Stimulated activated CD4-positive, alpha-beta T cell treated with anti-CD3 and anti-CD28 coated beads, Interleukin-12 subunit alpha, Interleukin-12 subunit beta, amount 100 ng/mL, for 48 hours (primary cell): ENCODE measurements at regions not wholly inside any gene's neighbourhood (a gene's known extent, or its start where the extent isn't known, plus 50 kb on each side); places are given as distances from the start of the nearest gene placed in this dataset.

Source experiments
- DNase-seq, 3 donors: peaks; one replicate each; pipeline ENCODE4 v3.0.0-alpha.2; 2020; ENCODE audit warnings: low read depth in 2 of 3, low spot score in 1 of 3

DNA sequence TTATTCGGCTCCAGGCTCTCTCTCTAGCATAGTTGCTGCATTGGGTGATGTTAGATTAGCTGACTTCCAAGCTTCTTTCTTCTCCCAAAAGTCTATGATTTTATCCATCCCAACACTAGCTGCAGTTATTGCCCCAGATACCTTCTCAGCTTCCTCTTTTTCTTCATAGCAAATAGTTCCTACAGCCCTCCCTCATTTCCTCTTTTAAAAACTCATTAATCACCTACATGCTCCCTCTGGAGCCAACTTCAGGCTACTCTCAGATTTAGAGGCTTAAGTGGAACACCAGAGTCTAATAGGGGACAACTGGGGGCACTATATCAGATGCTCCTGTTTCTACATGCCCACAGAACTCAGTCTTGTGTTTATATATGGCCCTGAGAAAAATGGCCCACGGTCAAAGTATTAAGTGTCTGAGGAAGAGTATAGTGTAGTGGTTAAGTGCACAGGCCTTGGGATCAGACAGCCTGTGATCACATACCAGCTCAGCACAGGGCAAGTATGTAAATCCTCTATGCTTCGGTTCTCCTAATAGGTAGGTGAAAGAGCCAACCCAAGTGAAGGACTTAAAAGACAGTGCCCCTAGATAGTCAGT is 241.9 kb upstream of the SLC14A2 start:
- DNase-seq: no peak

DNA sequence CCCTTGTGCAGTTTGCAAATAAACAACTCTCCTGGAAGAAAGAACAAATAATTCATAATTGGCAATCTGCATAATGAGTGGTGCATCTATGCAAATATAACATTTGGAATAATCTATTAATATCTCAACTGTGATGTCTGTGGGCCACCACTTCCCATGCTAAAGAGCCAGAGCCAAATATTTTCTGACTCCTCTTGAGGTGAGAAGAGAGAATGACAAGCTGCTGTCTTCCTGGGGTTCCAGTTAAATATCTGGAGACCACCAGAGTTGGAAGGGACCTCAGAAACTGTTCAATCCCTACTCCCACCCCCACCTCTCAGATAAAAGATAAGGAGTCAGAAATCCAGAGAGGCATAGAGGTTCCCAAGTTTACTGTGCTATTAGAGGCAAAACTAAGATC is 241.0 kb upstream of the SLC14A2 start:
- DNase-seq: no peak

DNA sequence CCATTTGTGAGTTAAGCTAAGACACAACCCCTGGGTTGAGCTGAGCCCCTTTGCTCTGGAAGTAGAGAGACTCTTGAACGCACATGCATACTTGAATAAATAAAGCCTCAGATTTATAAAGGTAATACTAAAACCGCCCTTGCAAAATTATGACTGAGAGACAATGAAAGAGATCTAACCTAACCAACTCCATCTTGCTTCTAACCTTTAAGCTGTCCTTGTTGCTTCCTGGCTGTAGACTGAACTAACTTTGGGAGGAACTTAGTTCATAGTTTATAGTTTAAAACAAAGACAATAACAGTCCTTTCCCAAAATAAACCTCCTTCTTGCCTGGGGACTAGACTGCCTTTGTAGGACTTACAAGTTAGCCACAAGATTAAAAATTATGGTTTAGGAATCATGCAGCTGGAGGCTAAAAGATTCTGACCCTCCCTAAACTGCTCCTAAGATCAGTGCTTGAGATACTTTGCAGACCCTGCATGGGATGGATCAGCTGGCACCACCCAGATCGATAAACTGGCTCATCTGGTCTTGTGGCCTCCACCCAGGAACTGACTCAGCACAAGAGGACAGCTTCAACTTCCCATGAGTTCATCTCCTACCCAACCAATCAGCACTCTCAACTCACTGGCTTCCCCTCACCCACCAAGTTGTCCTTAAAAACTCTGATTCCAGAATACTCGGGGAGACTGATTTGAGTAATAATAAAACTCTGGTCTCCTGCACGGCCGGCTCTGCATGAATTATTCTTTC is 240.2 kb upstream of the SLC14A2 start:
- DNase-seq: no peak

DNA sequence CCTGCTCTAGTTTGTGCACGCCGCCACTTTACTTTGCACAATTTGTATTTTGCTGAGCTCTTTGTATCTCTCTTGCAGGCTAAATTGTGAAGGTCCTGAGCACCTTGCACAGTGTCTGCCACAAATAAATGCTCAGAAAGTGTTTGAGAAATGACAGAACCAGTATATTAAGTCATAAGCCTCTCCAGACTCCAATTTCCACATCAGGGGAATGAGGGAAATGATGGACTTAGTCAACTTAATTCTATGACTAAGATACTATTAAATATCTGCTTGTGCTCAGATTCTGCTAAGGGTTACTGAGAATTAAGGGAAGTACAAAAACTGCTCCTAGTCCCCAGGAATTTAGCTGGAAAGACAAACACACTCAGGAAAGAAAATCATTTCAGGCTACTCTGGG is 239.1 kb upstream of the SLC14A2 start:
- no peak for DNase-seq

DNA sequence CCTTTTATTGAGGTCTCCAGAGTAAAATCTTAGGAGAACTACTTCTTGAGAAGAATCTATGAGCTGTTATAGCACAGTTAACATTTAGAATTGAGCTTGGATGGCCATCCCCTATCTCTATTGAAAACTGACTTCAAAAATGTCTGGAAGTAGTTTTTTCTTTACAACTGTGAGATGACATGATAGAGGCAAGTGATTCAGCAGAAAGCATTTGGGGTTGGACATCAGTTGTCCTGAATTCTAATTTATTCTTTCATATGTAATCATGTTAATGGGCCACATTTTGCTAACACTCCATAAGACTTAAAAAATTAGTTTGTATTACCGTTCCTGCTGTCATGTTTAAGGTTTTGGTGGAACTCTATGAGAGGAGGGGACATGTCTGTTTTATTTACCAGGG is 237.0 kb upstream of the SLC14A2 start:
- no peak for DNase-seq

DNA sequence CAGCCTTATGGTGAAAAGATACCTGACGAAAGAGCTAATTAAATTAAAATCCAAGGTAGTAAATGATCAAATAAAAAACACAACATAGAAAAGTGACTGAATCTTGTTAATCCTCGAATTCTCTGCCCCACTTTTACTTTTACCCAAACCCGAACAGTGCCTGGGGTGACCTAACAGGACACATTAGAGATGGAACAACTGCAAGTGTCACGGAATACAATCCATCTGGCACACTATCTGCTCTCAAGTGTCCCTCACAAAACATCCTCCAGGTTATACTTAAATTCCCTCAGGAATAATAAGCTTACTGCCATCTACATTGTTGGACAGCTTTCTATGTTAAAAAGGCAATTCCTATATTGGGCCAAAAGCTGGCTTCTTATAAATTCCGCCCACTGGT is 236.3 kb upstream of the SLC14A2 start:
- no peak for DNase-seq

DNA sequence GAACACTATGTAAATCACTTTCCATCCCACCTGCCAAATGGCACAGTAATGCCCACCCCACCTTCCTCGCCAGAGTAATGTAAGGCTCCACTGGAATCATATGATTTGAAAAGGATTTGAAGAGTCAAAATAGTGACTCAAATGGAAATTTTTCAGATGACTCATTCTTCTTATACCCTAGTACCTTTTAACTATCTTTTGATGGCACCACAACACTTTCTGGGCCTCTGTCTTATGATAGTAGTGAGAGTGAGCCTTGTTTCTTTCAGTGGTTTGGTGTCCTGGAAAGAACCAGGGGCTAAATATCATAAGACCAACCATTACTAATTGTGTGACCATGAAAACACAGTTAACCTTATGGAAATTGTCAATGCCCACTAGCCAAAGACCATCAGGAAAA is 235.4 kb upstream of the SLC14A2 start:
- DNase-seq: no peak

DNA sequence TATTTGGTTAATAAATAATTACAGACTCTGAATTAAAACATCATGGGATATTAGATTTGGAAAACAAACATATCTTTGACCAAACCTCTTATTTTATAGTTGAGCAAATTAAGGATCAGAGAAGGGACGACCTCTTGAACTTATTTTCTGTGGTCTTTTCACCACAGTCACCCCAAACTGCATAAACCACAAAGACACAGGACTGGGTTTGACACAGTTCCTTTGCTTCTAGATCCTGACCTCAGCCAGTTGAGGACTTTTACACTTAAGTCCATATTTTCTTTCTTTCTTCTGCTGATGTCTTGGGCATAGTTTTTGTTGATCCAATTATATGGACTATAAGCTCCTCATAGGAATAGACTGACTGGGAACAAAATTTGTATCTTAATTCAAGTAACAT is 234.0 kb upstream of the SLC14A2 start:
- DNase-seq: no peak

DNA sequence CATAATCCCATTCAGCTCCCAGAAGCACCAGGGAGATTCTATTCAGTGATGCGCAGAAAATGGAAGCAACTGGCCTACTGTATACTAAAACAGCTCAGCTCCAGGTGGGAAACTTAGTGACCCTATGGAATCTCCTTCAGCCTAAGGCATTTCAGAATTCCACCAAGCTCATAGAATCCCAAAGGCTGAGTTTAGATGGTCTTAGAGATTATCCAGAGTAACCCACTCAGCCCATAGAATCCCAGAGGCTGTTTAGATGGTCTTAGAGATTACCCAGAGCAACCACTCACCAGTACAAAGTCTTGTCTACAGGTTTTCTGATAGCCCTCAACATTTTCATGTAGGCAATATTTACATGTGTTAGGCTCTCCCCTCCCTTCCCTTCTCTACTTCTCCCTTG is 232.0 kb upstream of the SLC14A2 start:
- DNase-seq: no peak

DNA sequence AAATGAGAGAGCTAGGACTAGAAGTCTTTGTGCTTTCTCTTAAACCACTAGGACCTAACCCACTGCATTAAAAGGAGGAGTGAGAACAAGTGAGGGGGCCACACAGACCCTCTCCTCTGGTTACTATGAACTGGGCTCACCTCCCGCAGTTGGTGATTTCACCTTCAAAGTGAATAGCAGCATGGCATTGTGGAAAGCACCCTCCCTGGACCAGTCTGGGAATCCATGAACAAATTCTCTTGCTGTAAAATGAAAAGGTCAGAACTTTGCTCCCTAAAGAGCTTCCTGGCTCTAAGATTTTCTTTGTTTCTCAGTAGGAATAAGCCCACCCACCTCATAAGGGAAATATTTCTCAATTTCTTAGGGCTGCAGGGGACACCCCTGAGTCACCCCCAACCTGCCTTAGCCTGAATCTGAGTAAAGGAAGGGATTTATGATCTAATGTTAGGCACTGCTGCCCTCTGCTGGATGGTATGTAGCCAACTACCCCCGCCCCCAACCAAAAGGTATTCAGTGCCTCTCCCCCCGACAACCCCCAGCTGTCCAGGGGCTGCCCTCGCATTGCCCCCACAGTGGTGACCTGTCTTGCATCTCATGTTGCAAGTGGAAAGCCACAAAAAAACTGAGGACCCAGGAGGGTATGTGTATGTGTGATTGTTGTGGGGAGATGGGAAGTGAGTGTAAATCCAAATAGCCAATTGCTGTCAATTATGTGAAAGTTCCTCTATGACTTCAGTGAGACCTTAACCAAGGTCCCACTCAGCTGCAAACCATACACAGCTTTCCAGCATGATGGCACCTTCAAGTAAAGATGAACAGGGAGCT is 230.9 kb upstream of the SLC14A2 start:
- DNase-seq: peak; percentile 8 to 45 (median 26)

DNA sequence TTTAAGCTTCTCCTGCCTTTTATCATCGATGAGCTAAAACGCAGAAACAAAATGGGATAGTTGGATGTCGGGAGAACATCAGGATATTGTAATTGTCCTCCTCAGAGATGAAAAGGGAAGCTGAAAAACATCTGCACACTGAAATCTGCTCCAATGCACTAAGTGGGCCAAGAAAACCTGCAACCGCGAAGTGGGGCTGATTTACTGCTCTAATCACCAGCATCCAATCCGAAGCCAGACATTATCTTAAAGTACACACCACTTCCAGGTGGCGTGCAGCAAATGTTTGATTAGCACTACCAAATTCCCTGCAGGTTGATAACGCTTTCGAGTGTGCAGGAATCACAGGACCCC is 230.3 kb upstream of the SLC14A2 start:
- DNase-seq: no peak

DNA sequence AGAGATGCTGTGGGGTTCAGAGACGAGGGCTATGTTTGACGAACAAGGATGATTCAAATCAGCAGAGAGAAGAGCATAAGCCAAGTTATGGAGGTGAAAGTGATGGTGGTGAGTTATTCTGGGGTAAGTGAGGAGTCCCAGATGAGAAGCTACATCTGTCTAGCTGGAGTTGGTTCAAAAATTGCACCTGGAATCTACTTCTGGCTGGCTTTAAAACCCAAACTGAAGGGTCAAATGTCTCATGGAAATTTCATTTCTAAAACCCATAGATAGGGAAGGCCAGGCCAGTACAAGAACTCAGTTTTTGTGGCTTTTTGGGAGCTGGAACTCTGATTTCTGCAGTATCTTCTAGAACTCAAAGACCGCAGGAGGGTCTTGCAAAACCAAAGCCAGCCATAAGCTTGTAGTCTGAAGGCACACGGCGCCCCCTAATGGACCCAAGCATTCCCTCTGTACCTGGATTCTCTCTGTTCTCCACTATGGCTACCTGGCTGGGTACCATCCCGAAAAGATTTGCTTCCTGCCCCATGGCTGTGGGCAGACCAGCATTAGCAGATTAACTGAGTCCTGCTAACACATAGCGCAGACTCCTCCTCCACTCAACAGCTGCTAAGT is 229.1 kb upstream of the SLC14A2 start:
- DNase-seq: no peak

DNA sequence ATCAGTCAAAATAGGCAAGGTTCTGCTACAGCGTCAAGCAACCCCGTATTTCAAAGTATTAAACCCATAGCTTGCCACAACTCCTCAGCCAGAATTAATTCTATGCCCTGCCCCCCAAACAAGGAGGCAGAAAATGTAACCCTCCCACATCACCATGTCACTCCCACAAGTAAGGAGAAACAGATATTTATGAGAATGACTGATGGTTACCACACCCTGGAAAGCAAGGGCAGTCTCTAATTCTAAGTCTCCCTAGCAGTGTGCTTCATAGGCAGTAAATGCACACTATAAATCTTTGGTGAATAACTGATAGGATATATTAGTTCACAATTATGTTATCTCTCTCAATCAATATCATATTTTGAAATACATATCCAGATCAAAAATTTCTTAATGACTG is 228.0 kb upstream of the SLC14A2 start:
- no peak for DNase-seq

DNA sequence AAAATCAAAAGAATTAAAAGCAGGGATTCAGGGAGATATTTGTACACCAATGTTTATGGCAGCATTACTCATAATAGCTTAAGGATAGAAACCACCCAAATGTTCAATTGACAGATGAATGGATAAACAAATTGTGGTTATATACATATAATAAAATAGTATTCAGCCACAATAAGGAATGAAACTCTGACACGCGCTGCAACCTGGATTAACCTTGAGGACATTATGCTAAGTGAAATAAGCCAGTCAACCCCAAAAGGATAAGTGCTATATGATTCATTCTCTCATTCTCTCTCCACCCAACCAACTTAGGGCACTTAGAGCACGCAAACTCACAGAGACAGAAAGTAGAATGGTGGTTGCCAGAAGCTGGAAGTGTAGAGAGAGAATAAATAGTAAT is 216.8 kb upstream of the SLC14A2 start:
- DNase-seq: no peak

DNA sequence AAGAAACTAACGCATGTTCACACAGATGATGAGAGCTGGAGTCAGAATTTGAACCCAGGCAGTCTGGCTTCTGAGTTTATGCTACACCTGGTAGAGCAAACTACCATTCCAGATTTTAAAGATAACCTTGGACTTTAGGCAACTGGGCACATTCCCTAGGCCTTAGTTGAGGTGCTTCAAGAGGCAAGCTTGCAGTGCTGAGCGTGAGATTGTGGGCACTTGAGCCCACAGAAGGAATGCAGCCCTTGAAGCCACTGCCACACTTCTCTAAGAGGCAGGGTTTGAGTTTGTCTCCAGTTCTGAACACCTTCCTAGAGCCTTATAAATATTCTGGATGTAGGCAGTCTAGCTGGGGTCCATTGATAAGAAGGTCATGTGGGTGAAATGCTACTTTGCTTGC is 216.1 kb upstream of the SLC14A2 start:
- no peak for DNase-seq

DNA sequence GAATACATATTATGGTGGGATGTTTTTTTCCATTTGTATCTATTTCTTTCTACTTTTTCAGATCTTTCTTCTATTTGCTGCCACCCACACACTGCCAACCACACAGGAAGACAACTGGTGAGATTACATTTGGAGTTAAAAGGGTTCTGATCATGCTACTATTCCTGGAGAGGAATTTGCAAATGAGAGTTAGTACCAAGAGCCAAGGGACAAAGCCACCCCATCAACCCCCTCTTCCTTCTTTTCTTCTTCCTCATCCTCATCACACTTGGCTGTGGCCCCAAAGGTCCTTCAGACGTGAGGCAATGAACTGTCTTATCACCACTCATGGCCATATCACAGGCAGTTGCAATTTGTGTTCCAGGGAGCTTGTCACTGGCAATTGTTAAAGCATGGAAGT is 215.6 kb upstream of the SLC14A2 start:
- no peak for DNase-seq

DNA sequence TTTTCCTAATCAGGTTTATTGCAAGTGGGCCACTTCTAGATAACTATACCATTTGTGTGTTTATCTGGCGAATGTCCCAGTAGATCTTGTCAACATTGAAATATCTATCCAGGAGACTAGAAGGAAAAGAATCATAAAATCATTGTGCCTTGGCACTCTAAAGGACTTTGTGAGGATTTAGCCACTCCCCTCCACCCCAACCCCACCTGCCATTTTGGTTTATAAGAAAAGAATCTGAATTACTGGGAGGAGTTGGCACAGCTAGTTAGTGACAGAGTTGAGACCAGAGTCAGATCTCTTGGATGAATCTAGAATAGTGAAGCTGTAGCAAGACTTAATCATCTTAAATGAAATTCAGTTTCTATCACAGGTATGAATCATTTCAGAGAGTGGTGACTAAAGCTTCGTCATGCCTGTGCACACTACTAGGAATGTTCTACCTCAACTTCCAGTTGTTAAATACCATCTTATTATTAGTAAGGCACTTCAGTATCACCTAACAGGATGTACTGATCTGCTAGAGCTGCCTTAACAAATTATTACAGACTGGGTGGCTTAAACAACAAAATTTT is 212.7 kb upstream of the SLC14A2 start:
- no peak for DNase-seq

DNA sequence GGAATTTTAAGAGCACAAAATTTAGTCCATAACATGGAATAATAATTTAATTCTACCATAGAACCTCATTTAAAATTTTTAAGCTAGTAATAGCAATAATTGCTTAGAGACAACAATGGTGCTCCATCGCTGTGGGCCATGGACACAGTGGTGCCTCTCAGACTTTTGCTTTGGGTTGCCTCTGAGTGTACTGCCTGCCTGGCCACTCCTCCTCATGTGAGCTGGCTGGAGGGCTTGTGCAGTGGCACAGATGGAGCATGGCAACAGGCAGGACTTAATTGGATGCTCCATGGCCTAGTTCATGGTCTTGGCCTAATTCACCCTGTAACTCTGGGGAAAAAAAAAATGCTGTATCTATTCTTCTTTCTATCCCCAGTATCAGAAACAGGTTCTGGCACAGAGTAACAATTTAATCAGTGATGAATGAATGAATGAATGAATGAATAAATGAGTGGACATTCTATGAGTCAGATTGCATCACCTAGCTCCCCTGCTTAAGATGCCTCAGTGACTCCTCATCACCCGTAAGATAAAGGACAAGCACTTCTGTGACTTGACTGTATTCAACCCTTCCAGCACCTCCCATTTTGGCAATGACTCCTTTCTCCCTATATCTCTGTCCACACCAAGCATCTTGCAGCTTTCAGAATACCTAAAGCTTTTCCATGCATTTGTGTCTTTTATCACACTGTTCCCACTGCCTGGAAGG is 211.8 kb upstream of the SLC14A2 start:
- DNase-seq: no peak

DNA sequence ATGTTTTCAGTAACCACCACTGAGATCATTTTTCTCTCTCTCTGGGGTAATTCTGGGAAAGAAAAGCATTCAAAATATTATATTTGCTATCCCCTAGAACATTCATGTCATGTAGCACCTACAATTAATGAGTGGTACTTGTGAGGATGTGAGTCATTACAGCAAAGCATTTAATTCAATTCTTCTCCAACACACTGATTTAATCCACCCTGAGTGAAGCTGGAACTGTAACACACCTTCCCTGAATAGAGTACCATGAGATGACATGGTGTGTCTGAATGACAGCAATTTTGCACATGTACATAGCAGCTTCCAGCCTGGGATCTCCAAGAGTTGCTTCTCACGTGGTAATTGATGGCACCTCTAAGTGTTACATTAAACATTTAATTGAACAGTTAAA is 207.1 kb upstream of the SLC14A2 start:
- DNase-seq: no peak

DNA sequence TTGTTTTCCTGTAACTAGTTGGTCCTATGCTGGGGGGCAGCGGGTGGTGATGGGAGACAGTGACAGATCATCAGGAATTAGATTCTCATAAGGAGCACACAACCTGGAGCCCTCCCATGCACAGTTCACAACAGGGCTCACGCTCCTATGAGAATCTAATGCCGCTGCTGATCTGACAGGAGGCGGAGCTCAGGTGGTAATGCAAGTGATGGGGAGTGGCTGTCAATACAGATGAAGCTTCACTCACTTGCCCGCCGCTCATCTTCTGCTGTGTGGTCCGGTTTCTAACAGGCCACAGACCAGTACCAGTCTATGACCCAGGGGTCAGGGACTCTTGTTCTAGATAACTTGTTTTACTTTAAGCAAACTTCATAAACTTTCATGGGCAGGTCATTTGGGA is 205.3 kb upstream of the SLC14A2 start:
- DNase-seq: no peak

DNA sequence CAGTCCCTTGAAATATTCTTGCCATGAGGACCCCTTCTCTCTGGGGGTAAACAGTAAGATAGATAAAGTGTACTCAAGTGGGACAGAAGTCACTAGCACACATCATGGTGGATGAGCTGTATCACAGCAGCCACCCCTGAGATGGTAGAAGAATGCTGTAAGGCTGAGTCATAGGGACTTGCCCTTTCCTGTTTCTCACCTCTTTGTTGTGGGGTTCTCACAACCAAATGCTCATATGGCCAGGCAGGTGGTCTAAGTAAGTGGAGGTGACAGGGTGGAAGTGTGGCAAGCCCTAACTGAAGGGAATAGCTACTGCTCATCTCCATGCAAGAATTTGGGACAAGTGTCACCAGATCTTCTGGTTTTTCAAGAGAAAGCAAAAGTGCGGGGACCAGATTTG is 202.7 kb upstream of the SLC14A2 start:
- DNase-seq: no peak
